Kidney (tissue), 13 donors: ENCODE measurements at regions not wholly inside any gene's neighbourhood (a gene's known extent, or its start where the extent isn't known, plus 50 kb on each side); places are given as distances from the start of the nearest gene placed in this dataset.

Source experiments
- DNase-seq, 5 donors: peaks; one replicate each; pipeline ENCODE4 v3.0.0-alpha.2; 2013 to 2020
- FAIRE-seq: peaks from 2 replicates; lab custom pipeline; 2012; peaks lifted over from hg19 to GRCh38; lab: Jason Lieb, UNC
- H3K27ac ChIP-seq, 2 donors: one replicate each; pipeline ENCODE4 v1.7.0; 2013; ENCODE audit warnings: low read depth in 2 of 2, low read length in 2 of 2, inconsistent platforms in 1 of 2
- H3K27me3 ChIP-seq: one replicate; pipeline ENCODE4 v1.7.1; 2013; ENCODE audit warnings: low read length, inconsistent platforms; ENCODE audit not compliant: control insufficient read depth, insufficient read depth
- H3K36me3 ChIP-seq, 3 donors: one replicate each; pipeline versions ENCODE4 v1.7.0 to v1.7.1; 2013; ENCODE audit warnings: low read length in 3 of 3, control low read depth in 1 of 3, inconsistent platforms in 1 of 3; ENCODE audit not compliant: insufficient read depth in 3 of 3, control insufficient read depth in 2 of 3
- H3K4me1 ChIP-seq, 3 donors: one replicate each; pipeline versions ENCODE4 v1.7.0 to v1.7.1; 2013; ENCODE audit warnings: low read length in 3 of 3, inconsistent platforms in 1 of 3, low read depth in 1 of 3; ENCODE audit not compliant: control insufficient read depth in 2 of 3, insufficient read depth in 2 of 3
- H3K4me3 ChIP-seq, 3 donors: one replicate each; pipeline versions ENCODE4 v1.7.0 to v1.8.1; 2013; ENCODE audit warnings: low read length in 3 of 3, control low read depth in 1 of 3, inconsistent platforms in 1 of 3
- H3K9ac ChIP-seq, 3 donors: one replicate each; pipeline versions ENCODE4 v1.7.0 to v1.7.1; 2013; ENCODE audit warnings: low read length in 3 of 3, control low read depth in 1 of 3, inconsistent platforms in 1 of 3
- H3K9me3 ChIP-seq, 3 donors: one replicate each; pipeline versions ENCODE4 v1.7.0 to v1.7.1; 2013; ENCODE audit warnings: low read length in 3 of 3, control low read depth in 1 of 3, inconsistent platforms in 1 of 3; ENCODE audit not compliant: control insufficient read depth in 2 of 3, insufficient read depth in 1 of 3
- intact Hi-C: fragments of 100-400 bp; cut with DNase I; formaldehyde crosslinking; loops from one replicate; pipeline ENCODE4 v1.11.1; 2022
- TF ChIP-seq, protein P1 (sequence below): IDR thresholded peaks from 3 replicates; pipeline ENCODE4 v1.5.1; 2012; ENCODE audit warnings: mild to moderate bottlenecking, moderate library complexity, borderline replicate concordance; ENCODE audit not compliant: insufficient read depth; ENCODE audit errors: extremely low read depth
- donor health status: control.
- donor health status: control.
- donor health status: control.
- donor health status: control.
- donor health status: control.
- donor health status: DM: yes; HTN: yes; CAD: no.
- donor health status: Normal renal cell carcinoma (clear cell type).

GRCh38 chr13:22821589-22821988, 359.2 kb upstream of the SGCG start:
- H3K4me3 ChIP-seq: no peak overlapping the region
- H3K4me1 ChIP-seq: no peaks in the 10 kb centered on the region
- TF ChIP-seq, protein P1, sequence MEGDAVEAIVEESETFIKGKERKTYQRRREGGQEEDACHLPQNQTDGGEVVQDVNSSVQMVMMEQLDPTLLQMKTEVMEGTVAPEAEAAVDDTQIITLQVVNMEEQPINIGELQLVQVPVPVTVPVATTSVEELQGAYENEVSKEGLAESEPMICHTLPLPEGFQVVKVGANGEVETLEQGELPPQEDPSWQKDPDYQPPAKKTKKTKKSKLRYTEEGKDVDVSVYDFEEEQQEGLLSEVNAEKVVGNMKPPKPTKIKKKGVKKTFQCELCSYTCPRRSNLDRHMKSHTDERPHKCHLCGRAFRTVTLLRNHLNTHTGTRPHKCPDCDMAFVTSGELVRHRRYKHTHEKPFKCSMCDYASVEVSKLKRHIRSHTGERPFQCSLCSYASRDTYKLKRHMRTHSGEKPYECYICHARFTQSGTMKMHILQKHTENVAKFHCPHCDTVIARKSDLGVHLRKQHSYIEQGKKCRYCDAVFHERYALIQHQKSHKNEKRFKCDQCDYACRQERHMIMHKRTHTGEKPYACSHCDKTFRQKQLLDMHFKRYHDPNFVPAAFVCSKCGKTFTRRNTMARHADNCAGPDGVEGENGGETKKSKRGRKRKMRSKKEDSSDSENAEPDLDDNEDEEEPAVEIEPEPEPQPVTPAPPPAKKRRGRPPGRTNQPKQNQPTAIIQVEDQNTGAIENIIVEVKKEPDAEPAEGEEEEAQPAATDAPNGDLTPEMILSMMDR: no peak
- no peak overlapping the region for H3K27ac ChIP-seq
- no peaks in the 10 kb centered on the region for H3K27me3 ChIP-seq
- no peak for FAIRE-seq
- no peaks in the 10 kb centered on the region for H3K9me3 ChIP-seq
- no peak for DNase-seq
- intact Hi-C loops: no loop called here
- H3K36me3 ChIP-seq: no peaks in the 10 kb centered on the region
- H3K9ac ChIP-seq: no peak overlapping the region

DNA sequence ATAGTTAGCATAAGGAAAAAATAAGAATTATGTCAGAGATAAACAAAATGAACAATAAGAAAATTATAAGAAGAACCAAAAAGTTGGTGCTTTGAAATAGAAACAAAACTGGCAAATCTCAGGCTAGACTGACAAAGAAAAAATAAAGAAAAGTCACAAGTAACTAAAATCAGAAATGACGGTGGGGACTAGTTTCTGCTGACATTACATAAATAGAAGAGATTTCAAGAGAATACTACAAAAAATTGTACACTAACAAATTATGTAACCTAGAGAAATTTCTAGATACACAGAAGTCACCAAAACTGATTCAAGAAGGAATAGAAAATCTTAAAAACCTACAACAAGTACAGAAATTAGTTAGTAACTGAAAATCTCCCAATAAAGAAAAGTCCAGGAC, 355.6 kb upstream of the SGCG start:
- no peak overlapping the region for H3K9ac ChIP-seq
- no peak overlapping the region for H3K27ac ChIP-seq
- intact Hi-C loops: no loop called here
- no peaks in the 10 kb centered on the region for H3K27me3 ChIP-seq
- no peak overlapping the region for H3K4me3 ChIP-seq
- no peaks in the 10 kb centered on the region for H3K36me3 ChIP-seq
- no peak for DNase-seq
- no peak for FAIRE-seq
- H3K4me1 ChIP-seq: no peaks in the 10 kb centered on the region
- H3K9me3 ChIP-seq: no peaks in the 10 kb centered on the region
- TF ChIP-seq, protein P1: no peak

GRCh38 chr13:22828081-22828480, 352.7 kb upstream of the SGCG start:
- no peak overlapping the region for H3K9ac ChIP-seq
- no peak overlapping the region for H3K27ac ChIP-seq
- FAIRE-seq (peak; percentile 15), DNase-seq (peak in 3 of 5 donors; percentile 37 to 79 (median 69))
- H3K4me3 ChIP-seq: no peak overlapping the region
- H3K27me3 ChIP-seq: no peaks in the 10 kb centered on the region
- intact Hi-C loops: no loop called here
- TF ChIP-seq, protein P1: no peak
- no peaks in the 10 kb centered on the region for H3K36me3 ChIP-seq
- no peaks in the 10 kb centered on the region for H3K4me1 ChIP-seq
- H3K9me3 ChIP-seq: no peaks in the 10 kb centered on the region

GRCh38 chr13:22836475-22836874, 344.3 kb upstream of the SGCG start:
- Histone ChIP-seq H3K4me3 (no peak overlapping the region), H3K4me1 (no peaks in the 10 kb centered on the region), H3K27ac (no peak overlapping the region), H3K36me3 (no peaks in the 10 kb centered on the region), H3K9me3 (no peaks in the 10 kb centered on the region), H3K27me3 (no peaks in the 10 kb centered on the region), H3K9ac (no peak overlapping the region)
- FAIRE-seq: no peak
- no peak for DNase-seq
- intact Hi-C loops: no loop called here
- TF ChIP-seq, protein P1: no peak
